Esophagus squamous epithelium (tissue), 5 donors: ENCODE measurements at regions not wholly inside any gene's neighbourhood (a gene's known extent, or its start where the extent isn't known, plus 50 kb on each side); places are given as distances from the start of the nearest gene placed in this dataset.

Experiments
- DNase-seq: peaks from one replicate; lab custom pipeline; 2025; lab: John Stamatoyannopoulos, UW
- H3K27ac ChIP-seq, 4 donors: fragments of 200-600 bp; sonication (generic); one replicate each; pipeline ENCODE4 v1.5.1; 2016 to 2019; ENCODE audit warnings: mild to moderate bottlenecking in 1 of 4
- H3K27me3 ChIP-seq, 4 donors: fragments of 200-600 bp; sonication (generic); 1 replicate in 3 of 4; 2 replicates in 1 of 4; pipeline versions ENCODE4 v1.5.1 to v1.6.0; 2017 to 2021; ENCODE audit warnings: antibody characterized with exemption in 1 of 4
- H3K36me3 ChIP-seq, 3 donors: fragments of 200-600 bp; sonication (generic); one replicate each; pipeline ENCODE4 v1.5.1; 2016 to 2019
- H3K4me1 ChIP-seq, 3 donors: fragments of 200-600 bp; sonication (generic); one replicate each; pipeline ENCODE4 v1.5.1; 2017 to 2019
- H3K4me3 ChIP-seq, 4 donors: fragments of 200-600 bp; sonication (generic); 1 replicate in 3 of 4; 2 replicates in 1 of 4; pipeline ENCODE4 v1.5.1; 2016 to 2019; ENCODE audit warnings: mild to moderate bottlenecking in 2 of 4, moderate library complexity in 1 of 4
- H3K9me3 ChIP-seq, 3 donors: fragments of 200-600 bp; sonication (generic); one replicate each; pipeline ENCODE4 v1.5.1; 2016 to 2019
- CTCF ChIP-seq, 6 experiments: fragments of 450-650 bp in 4 of 6; fragments of 200-600 bp in 2 of 6; sonication (generic) in 2 of 6; IDR thresholded peaks; one replicate each; pipeline ENCODE4 v1.5.1; 2016 to 2019; ENCODE audit warnings: antibody characterized with exemption in 6 of 6, mild to moderate bottlenecking in 4 of 6, moderate library complexity in 4 of 6
- POLR2A ChIP-seq, 4 donors: fragments of 450-650 bp; IDR thresholded peaks; one replicate each; pipeline ENCODE4 v1.6.1; 2017; ENCODE audit warnings: antibody characterized with exemption in 4 of 4, mild to moderate bottlenecking in 4 of 4, moderate library complexity in 3 of 4
- WGBS, 2 donors: methylation state at CpG; one replicate each; pipeline ENCODE4 v1.1.5; 2018; 5-methylcytosine and 5-hydroxymethylcytosine counted together
- intact Hi-C: fragments of 100-400 bp; cut with DNase I; formaldehyde crosslinking; loops from one replicate; pipeline ENCODE4 v1.15.0; 2022
- small RNA-seq, 4 donors: library from RNA; depleted of rRNA; stranded (forward); fragments of <200 nt; gene quantifications; one replicate each; pipeline ENCODE3, GENCODE V24; 2016
- donor health status: DM: yes; HTN: yes; CAD: no.

GRCh38 chr11:10401256-10401655, 53.8 kb upstream of the AMPD3 start:
- no peak for DNase-seq
- no peaks in the 10 kb centered on the region for H3K27me3 ChIP-seq
- WGBS, 2 donors: 77 to 79% methylated on average over 3 of the region's 3 CpGs
- H3K36me3 ChIP-seq: no peaks in the 10 kb centered on the region
- intact Hi-C loops: loop anchor here (5.0 to 10.0 kb wide), 2 partner anchors 254 to 326 kb away; no protein-coding TSS in a partner anchor
- TF ChIP-seq POLR2A (IDR thresholded peaks at IDR 0.05) (no peak), CTCF (IDR thresholded peaks at IDR 0.05) (no peak)
- H3K27ac ChIP-seq: peak overlapping the region in 1 of 4 donors; percentile 13
- no peak overlapping the region for H3K4me3 ChIP-seq
- H3K9me3 ChIP-seq: no peaks in the 10 kb centered on the region
- peaks cover 0 to 12% (median under 1%) of the 10 kb centered on the region in 3 donors for H3K4me1 ChIP-seq

GRCh38 chr11:10401696-10402392, 53.2 kb upstream of the AMPD3 start:
- H3K4me1 ChIP-seq: peaks cover 4 to 18% (median 6%) of the 10 kb centered on the region in 3 donors
- no peaks in the 10 kb centered on the region for H3K9me3 ChIP-seq
- H3K27ac ChIP-seq: peak overlapping the region in 1 of 4 donors; percentile 13
- 60 to 72% methylated on average over 3 to 4 of the region's 4 CpGs for WGBS, 2 donors
- no peak for DNase-seq
- intact Hi-C loops: loop anchor here (5.0 to 10.0 kb wide), 2 partner anchors 253 to 325 kb away; no protein-coding TSS in a partner anchor
- TF ChIP-seq POLR2A (IDR thresholded peaks at IDR 0.05) (no peak), CTCF (IDR thresholded peaks at IDR 0.05) (no peak)
- H3K4me3 ChIP-seq: no peak overlapping the region
- no peaks in the 10 kb centered on the region for H3K27me3 ChIP-seq
- H3K36me3 ChIP-seq: no peaks in the 10 kb centered on the region

Small RNAs in the stretch of these regions (small RNA-seq; reads per million reads assigned to genes)
- gene RNU6ATAC33P: 0 reads per million in 4 donors
